AG04449 (cell line): ENCODE measurements at regions not wholly inside any gene's neighbourhood (a gene's known extent, or its start where the extent isn't known, plus 50 kb on each side); places are given as distances from the start of the nearest gene placed in this dataset.

ENCODE experiments used
- CTCF ChIA-PET: fragments of 350-600 bp; formaldehyde crosslinking; extraction: SDS; loops from one replicate; lab custom pipeline; 2021; ENCODE audit warnings: antibody characterized with exemption; lab: Yijun Ruan, JAX
- POLR2A ChIA-PET: fragments of 400-600, 350-600 bp; formaldehyde crosslinking; extraction: SDS; loops from one replicate; lab custom pipeline; 2020; ENCODE audit warnings: antibody characterized with exemption, inconsistent platforms; lab: Yijun Ruan, JAX
- DNase-seq: peaks from one replicate; pipeline ENCODE4 v3.0.0-alpha.2; 2010; ENCODE audit warnings: low read depth, low spot score
- H3K4me3 ChIP-seq: 2 replicates; pipeline ENCODE4 v1.5.1; 2011; ENCODE audit warnings: low read depth, mild to moderate bottlenecking, control low read depth, low read length
- CTCF ChIP-seq: IDR thresholded peaks from one replicate; pipeline ENCODE4 v1.5.1; 2011; ENCODE audit warnings: mild to moderate bottlenecking, moderate library complexity, low read length, control low read depth, inconsistent platforms; ENCODE audit not compliant: insufficient read depth; ENCODE audit errors: missing control alignments

GRCh38 chr10:75347186-75347585, 54.4 kb downstream of the ZNF503 start:
- H3K4me3 ChIP-seq = no peak overlapping the region
- CTCF ChIA-PET = no interaction called here
- no peak for TF ChIP-seq CTCF
- DNase-seq = no peak
- POLR2A ChIA-PET = no interaction called here

GRCh38 chr10:75345738-75346137, 55.8 kb downstream of the ZNF503 start:
- no peak overlapping the region for H3K4me3 ChIP-seq
- CTCF ChIA-PET = no interaction called here
- POLR2A ChIA-PET = no interaction called here
- no peak for TF ChIP-seq CTCF
- no peak for DNase-seq

- no peak for TF ChIP-seq CTCF
- no peak overlapping the region for H3K4me3 ChIP-seq
- POLR2A ChIA-PET = no interaction called here
- DNase-seq = no peak
- CTCF ChIA-PET = no interaction called here
These were observed 57.4 kb downstream of the ZNF503 start for GRCh38 chr10:75344170-75344569.

- H3K4me3 ChIP-seq = no peak overlapping the region
- no peak for TF ChIP-seq CTCF
- ChIA-PET POLR2A (no interaction called here), CTCF (no interaction called here)
- no peak for DNase-seq
These were observed 59.2 kb downstream of the ZNF503 start for GRCh38 chr10:75342397-75342796.

- DNase-seq = no peak
- ChIA-PET CTCF (no interaction called here), POLR2A (no interaction called here)
These were observed 65.6 kb downstream of the ZNF503 start for GRCh38 chr10:75335983-75336382.

GRCh38 chr10:75335191-75335590, 66.4 kb downstream of the ZNF503 start:
- ChIA-PET CTCF (no interaction called here), POLR2A (no interaction called here)
- no peak for DNase-seq
- no peak for TF ChIP-seq CTCF
- no peak overlapping the region for H3K4me3 ChIP-seq

More at GRCh38 chr10:75335983-75336382, 65.6 kb downstream of the ZNF503 start:
- no peak for TF ChIP-seq CTCF
- no peak overlapping the region for H3K4me3 ChIP-seq
